ENCODE measurements at regions not wholly inside any gene's neighbourhood (a gene's known extent, or its start where the extent isn't known, plus 50 kb on each side); places are given as distances from the start of the nearest gene placed in this dataset.

DNA sequence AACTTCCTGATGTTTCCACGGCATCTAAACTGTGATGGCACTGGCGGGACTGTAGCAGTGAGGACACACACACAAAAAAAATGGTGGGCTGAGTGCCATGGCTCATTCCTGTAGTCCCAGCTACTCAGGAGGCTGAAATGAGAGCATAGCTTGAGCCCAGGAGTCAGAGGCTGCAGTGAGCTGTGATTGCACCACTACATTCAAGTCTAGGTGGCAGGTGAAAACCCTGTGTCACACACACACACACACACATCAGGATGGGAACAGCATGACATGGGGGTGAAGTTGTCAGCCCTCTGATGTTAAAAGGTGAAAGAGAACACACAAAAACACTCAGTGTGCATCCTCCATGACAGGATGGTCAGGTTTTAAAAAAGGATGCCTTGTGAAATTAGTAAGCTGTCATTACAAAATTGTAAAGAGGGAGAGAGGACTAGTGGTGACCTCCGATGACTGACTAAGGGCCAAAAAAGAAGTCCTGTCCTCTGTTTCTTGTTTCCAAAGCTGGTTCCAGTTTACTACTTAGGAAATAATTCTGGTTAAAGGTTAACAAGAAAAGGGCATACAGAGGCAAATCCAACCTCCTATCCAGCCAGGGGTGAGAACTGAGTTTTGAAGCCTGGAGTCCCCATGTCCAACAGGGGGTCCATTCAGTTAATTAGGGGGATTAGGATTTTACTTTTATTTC, 1600.4 kb downstream of the NLGN4Y start:
- TF ChIP-seq HOXA7 (CRISPR knock-in tag; IDR thresholded peaks at IDR 0.05) (no peak), RCOR1 (IDR thresholded peaks at IDR 0.05; ENCODE audit: low read depth, low read length) (no peak), MYC (IDR thresholded peaks at IDR 0.05; ENCODE audit: borderline replicate concordance, low read length) (no peak), EP300 (IDR thresholded peaks at IDR 0.05) (no peak), FOSL2 (IDR thresholded peaks at IDR 0.05) (no peak), FOSL2 (CRISPR knock-in tag; IDR thresholded peaks at IDR 0.05) (no peak), POLR2A (IDR thresholded peaks at IDR 0.05; ENCODE audit: low read length) (no peak), SREBF2 (IDR thresholded peaks at IDR 0.05) (no peak)
- TF ChIP-seq, protein P1, sequence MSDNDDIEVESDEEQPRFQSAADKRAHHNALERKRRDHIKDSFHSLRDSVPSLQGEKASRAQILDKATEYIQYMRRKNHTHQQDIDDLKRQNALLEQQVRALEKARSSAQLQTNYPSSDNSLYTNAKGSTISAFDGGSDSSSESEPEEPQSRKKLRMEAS (IDR thresholded peaks at IDR 0.05), result no peak
- TF ChIP-seq, protein P2, sequence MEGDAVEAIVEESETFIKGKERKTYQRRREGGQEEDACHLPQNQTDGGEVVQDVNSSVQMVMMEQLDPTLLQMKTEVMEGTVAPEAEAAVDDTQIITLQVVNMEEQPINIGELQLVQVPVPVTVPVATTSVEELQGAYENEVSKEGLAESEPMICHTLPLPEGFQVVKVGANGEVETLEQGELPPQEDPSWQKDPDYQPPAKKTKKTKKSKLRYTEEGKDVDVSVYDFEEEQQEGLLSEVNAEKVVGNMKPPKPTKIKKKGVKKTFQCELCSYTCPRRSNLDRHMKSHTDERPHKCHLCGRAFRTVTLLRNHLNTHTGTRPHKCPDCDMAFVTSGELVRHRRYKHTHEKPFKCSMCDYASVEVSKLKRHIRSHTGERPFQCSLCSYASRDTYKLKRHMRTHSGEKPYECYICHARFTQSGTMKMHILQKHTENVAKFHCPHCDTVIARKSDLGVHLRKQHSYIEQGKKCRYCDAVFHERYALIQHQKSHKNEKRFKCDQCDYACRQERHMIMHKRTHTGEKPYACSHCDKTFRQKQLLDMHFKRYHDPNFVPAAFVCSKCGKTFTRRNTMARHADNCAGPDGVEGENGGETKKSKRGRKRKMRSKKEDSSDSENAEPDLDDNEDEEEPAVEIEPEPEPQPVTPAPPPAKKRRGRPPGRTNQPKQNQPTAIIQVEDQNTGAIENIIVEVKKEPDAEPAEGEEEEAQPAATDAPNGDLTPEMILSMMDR (IDR thresholded peaks at IDR 0.05), result no peak
- TF ChIP-seq, protein P3, sequence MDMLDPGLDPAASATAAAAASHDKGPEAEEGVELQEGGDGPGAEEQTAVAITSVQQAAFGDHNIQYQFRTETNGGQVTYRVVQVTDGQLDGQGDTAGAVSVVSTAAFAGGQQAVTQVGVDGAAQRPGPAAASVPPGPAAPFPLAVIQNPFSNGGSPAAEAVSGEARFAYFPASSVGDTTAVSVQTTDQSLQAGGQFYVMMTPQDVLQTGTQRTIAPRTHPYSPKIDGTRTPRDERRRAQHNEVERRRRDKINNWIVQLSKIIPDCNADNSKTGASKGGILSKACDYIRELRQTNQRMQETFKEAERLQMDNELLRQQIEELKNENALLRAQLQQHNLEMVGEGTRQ (IDR thresholded peaks at IDR 0.05), result no peak
